Transverse colon (tissue), 4 donors: ENCODE measurements at regions not wholly inside any gene's neighbourhood (a gene's known extent, or its start where the extent isn't known, plus 50 kb on each side); places are given as distances from the start of the nearest gene placed in this dataset.

Source experiments
- DNase-seq: peaks from one replicate; pipeline ENCODE4 v3.0.0-alpha.2; 2019
- H3K27ac ChIP-seq, 4 donors: fragments of 200-600 bp; sonication (generic); 2 replicates each; pipeline ENCODE4 v1.5.1; 2016 to 2018; ENCODE audit warnings: inconsistent platforms in 4 of 4
- H3K27me3 ChIP-seq: fragments of 200-600 bp; sonication (generic); 2 replicates; pipeline ENCODE4 v1.5.1; 2017; ENCODE audit warnings: inconsistent platforms
- H3K36me3 ChIP-seq, 4 donors: fragments of 200-600 bp; sonication (generic); 2 replicates each; pipeline ENCODE4 v1.5.1; 2017 to 2019; ENCODE audit warnings: inconsistent platforms in 4 of 4
- H3K4me1 ChIP-seq, 4 donors: fragments of 200-600 bp; sonication (generic); 2 replicates each; pipeline ENCODE4 v1.5.1; 2017 to 2020; ENCODE audit warnings: inconsistent platforms in 4 of 4
- H3K4me3 ChIP-seq, 4 donors: fragments of 200-600 bp; sonication (generic); 1 replicate in 1 of 4; 2 replicates in 3 of 4; pipeline versions ENCODE4 v1.5.1 to v1.6.1; 2017 to 2019; ENCODE audit warnings: inconsistent platforms in 4 of 4
- H3K9me3 ChIP-seq, 2 donors: fragments of 200-600 bp; sonication (generic); 2 replicates each; pipeline ENCODE4 v1.5.1; 2017 to 2019; ENCODE audit warnings: inconsistent platforms in 2 of 2
- EP300 ChIP-seq: sonication (generic); formaldehyde crosslinking; IDR thresholded peaks from one replicate; pipeline ENCODE4 v1.6.1; 2017; ENCODE audit warnings: antibody characterized with exemption, low read depth
- POLR2A ChIP-seq: fragments of 450-650 bp; IDR thresholded peaks from one replicate; pipeline ENCODE4 v1.6.1; 2016; ENCODE audit warnings: antibody characterized with exemption, mild to moderate bottlenecking, moderate library complexity
- POLR2AphosphoS5 ChIP-seq, 3 donors: sonication (generic); formaldehyde crosslinking; IDR thresholded peaks; one replicate each; pipeline ENCODE4 v1.6.1; 2016; ENCODE audit warnings: antibody characterized with exemption in 3 of 3
- WGBS, 2 donors: methylation state at CpG; one replicate each; pipeline ENCODE4 v1.1.5; 2018; ENCODE audit warnings: low coverage in 1 of 2; 5-methylcytosine and 5-hydroxymethylcytosine counted together
- in situ Hi-C, 4 donors: fragments of 200-750 bp; cut with MboI; loops; one replicate each; pipeline versions ENCODE4 v1.15.0 to v1.15.1; 2017; ENCODE audit warnings: low sequenced_read_pairs in 3 of 4, low pct_ligation_motif_present in 1 of 4, low pct_unique_long_range_greater_than_20kb in 1 of 4
- intact Hi-C: fragments of 100-400 bp; cut with DNase I; formaldehyde crosslinking; loops from one replicate; pipeline ENCODE4 v1.15.1; 2023; ENCODE audit warnings: low total_unique reads
- TF ChIP-seq, protein P1 (sequence below), 5 experiments: fragments of 200-600 bp in 3 of 5; fragments of 450-650 bp in 2 of 5; sonication (generic) in 3 of 5; IDR thresholded peaks; 1 replicate in 2 of 5; 2 replicates in 3 of 5; pipeline ENCODE4 v1.5.1; 2016 to 2017; ENCODE audit warnings: antibody characterized with exemption in 5 of 5, inconsistent platforms in 3 of 5, mild to moderate bottlenecking in 2 of 5, moderate library complexity in 1 of 5

DNA sequence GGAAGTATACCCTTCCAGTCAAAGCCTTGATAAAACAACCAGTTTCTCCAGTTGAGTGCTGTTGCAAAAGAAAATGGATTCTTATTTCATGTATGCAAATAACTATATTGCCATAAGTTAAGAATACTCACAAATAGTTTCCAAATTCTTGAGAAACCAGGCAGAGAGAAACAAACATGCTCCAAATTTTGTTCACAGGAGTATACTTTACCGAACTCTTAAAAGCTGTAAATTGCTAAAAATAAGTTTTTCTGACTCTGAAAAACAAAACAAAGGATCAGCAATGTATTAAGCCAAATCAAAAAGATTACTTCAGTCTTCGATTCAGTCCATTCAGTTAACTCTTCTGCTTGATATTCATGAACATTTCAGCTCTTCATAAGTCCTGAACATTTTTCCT lies 646.5 kb downstream of the MCTP2 start:
- Histone ChIP-seq H3K4me1 (no peaks in the 10 kb centered on the region), H3K27me3 (no peaks in the 10 kb centered on the region), H3K27ac (no peak overlapping the region), H3K36me3 (no peaks in the 10 kb centered on the region), H3K4me3 (no peak overlapping the region), H3K9me3 (no peaks in the 10 kb centered on the region)
- intact Hi-C loops: no loop called here
- no peak for DNase-seq
- 75 to 80% methylated on average over 2 of the region's 2 CpGs for WGBS, 2 donors
- TF ChIP-seq POLR2A: no peak
- TF ChIP-seq, protein P1, sequence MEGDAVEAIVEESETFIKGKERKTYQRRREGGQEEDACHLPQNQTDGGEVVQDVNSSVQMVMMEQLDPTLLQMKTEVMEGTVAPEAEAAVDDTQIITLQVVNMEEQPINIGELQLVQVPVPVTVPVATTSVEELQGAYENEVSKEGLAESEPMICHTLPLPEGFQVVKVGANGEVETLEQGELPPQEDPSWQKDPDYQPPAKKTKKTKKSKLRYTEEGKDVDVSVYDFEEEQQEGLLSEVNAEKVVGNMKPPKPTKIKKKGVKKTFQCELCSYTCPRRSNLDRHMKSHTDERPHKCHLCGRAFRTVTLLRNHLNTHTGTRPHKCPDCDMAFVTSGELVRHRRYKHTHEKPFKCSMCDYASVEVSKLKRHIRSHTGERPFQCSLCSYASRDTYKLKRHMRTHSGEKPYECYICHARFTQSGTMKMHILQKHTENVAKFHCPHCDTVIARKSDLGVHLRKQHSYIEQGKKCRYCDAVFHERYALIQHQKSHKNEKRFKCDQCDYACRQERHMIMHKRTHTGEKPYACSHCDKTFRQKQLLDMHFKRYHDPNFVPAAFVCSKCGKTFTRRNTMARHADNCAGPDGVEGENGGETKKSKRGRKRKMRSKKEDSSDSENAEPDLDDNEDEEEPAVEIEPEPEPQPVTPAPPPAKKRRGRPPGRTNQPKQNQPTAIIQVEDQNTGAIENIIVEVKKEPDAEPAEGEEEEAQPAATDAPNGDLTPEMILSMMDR (IDR thresholded peaks at IDR 0.05): no peak
- TF ChIP-seq EP300: no peak
- TF ChIP-seq POLR2AphosphoS5 (IDR thresholded peaks at IDR 0.05): no peak
- in situ Hi-C loops: no loop called here

DNA sequence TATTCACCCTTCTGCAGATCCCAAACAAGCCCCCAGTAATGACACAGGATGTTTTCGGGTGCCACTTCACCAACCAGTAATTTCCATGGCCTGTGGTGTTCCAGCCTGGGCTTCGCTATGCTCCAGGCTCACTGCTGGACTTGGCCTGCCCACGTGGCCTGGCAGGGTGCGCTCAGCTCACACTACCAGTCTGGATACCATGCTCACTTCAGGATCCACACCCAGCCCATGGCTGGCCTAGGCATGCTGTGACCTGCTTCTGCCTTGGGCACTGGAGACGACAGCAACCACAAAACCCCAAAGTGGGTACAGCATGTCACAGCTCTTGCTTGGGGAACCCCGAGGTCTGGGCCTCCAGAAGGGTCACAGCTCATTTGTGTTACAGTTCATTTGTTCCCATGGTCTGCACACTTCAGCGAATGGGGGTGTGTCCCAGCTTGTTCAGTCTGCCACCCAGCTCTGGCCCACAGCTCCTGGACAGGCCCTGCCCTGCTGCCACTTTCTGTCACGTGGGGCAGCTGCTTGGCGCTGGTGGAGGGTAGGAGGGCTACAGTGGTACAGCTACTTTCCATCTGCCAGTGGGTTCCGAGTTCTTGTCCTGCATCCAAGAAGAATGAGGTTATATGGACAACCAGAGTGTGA lies 650.8 kb downstream of the MCTP2 start:
- Histone ChIP-seq H3K4me1 (no peaks in the 10 kb centered on the region), H3K36me3 (no peaks in the 10 kb centered on the region), H3K9me3 (peaks cover 0 to 11% of the 10 kb centered on the region in 2 donors), H3K27me3 (no peaks in the 10 kb centered on the region), H3K4me3 (no peak overlapping the region), H3K27ac (no peak overlapping the region)
- intact Hi-C loops: no loop called here
- WGBS, 2 donors: 80 to 88% methylated on average over 2 to 10 of the region's 10 CpGs
- TF ChIP-seq POLR2A (no peak), EP300 (no peak), POLR2AphosphoS5 (IDR thresholded peaks at IDR 0.05) (no peak)
- TF ChIP-seq, protein P1 (IDR thresholded peaks at IDR 0.05): no peak
- no peak for DNase-seq
- in situ Hi-C loops: no loop called here

GRCh38 chr15:94887391-94887790 lies 656.0 kb downstream of the MCTP2 start:
- no peak for DNase-seq
- Histone ChIP-seq H3K36me3 (no peaks in the 10 kb centered on the region), H3K27me3 (no peaks in the 10 kb centered on the region), H3K4me1 (no peaks in the 10 kb centered on the region), H3K9me3 (peaks cover 0 to 11% of the 10 kb centered on the region in 2 donors), H3K4me3 (no peak overlapping the region), H3K27ac (no peak overlapping the region)
- in situ Hi-C loops: no loop called here
- intact Hi-C loops: no loop called here
- no peak for TF ChIP-seq EP300
- no peak for TF ChIP-seq POLR2A
- no peak for TF ChIP-seq POLR2AphosphoS5 (IDR thresholded peaks at IDR 0.05)
- TF ChIP-seq, protein P1 (IDR thresholded peaks at IDR 0.05): no peak

DNA sequence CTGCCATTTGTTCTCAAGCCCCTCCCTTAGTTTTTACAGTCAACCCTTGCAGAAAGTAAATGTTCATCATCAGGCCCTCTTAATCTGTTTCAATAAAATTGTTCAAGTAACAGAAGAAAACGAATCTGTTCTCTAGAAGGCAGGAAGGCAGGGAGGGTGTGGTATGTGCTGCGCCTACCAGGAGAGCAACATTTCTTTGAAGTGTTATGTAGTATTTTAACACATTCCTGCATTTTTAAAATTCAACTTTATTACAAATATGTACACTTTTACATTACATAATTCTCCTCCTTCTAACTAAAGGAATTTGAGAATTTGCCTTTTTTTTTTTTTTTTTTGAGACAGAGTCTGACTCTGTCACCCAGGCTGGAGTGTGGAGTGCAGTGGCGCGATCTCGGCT lies 657.8 kb downstream of the MCTP2 start:
- no peak for DNase-seq
- H3K4me1 ChIP-seq: no peaks in the 10 kb centered on the region
- no peak overlapping the region for H3K4me3 ChIP-seq
- H3K9me3 ChIP-seq: peaks cover 0 to 4% of the 10 kb centered on the region in 2 donors
- 79 to 94% methylated on average over 2 to 5 of the region's 5 CpGs for WGBS, 2 donors
- H3K36me3 ChIP-seq: no peaks in the 10 kb centered on the region
- intact Hi-C loops (no loop called here), in situ Hi-C loops (no loop called here)
- H3K27me3 ChIP-seq: no peaks in the 10 kb centered on the region
- no peak overlapping the region for H3K27ac ChIP-seq
- TF ChIP-seq EP300: no peak
- no peak for TF ChIP-seq POLR2A

DNA sequence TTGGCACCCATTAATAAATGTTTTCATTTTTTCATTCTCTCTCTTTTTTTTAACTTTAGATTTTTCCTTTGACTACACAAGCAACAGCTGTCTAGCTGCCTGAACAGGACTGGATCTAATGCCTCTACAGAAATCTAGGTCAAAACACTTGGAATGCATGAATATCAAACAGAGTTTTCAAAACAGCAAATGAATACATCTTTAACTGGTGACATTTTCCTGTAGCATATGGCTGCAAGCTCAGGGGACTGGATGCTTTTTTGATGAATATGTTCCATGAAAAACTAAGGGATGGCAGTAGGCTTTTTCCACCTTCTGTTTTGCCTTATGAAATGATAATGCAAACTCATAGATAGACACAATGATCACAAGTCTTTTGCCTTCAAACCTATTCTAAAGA lies 661.7 kb downstream of the MCTP2 start:
- Histone ChIP-seq H3K9me3 (no peaks in the 10 kb centered on the region), H3K27ac (no peak overlapping the region), H3K36me3 (no peaks in the 10 kb centered on the region), H3K4me3 (no peak overlapping the region), H3K4me1 (no peaks in the 10 kb centered on the region), H3K27me3 (no peaks in the 10 kb centered on the region)
- DNase-seq: no peak
- intact Hi-C loops (no loop called here), in situ Hi-C loops (no loop called here)
- no peak for TF ChIP-seq POLR2AphosphoS5 (IDR thresholded peaks at IDR 0.05)
- TF ChIP-seq, protein P1 (IDR thresholded peaks at IDR 0.05): no peak
- TF ChIP-seq POLR2A: no peak
- no peak for TF ChIP-seq EP300
